C4-2B (cell line): ENCODE measurements at regions not wholly inside any gene's neighbourhood (a gene's known extent, or its start where the extent isn't known, plus 50 kb on each side); places are given as distances from the start of the nearest gene placed in this dataset.
A peak's percentile ranks its signal among the peaks of the same experiment; 100 is the strongest.

Source experiments
- CTCF ChIP-seq: fragments of 450-650 bp; conservative IDR thresholded peaks from 2 replicates; pipeline ENCODE4 v1.5.1; 2017; ENCODE audit warnings: mild to moderate bottlenecking
- ZFX ChIP-seq: fragments of 450-650 bp; IDR thresholded peaks from 2 replicates; pipeline ENCODE4 v1.6.1; 2017

GRCh38 chr4:136150046-136150445, 1382.2 kb downstream of the PCDH18 start:
- peak; percentile 7; the same call in 1 of the 2 replicates for TF ChIP-seq CTCF
- no peak for TF ChIP-seq ZFX
